Keratinocyte (primary cell): ENCODE measurements at regions not wholly inside any gene's neighbourhood (a gene's known extent, or its start where the extent isn't known, plus 50 kb on each side); places are given as distances from the start of the nearest gene placed in this dataset.

ENCODE experiments used
- DNase-seq: peaks from one replicate; pipeline ENCODE4 v3.0.0-alpha.2; 2011; ENCODE audit warnings: low read depth, missing footprints, low spot score
- FAIRE-seq: peaks from 2 replicates; lab custom pipeline; 2011; peaks lifted over from hg19 to GRCh38; lab: Jason Lieb, UNC
- H2AFZ ChIP-seq: 2 replicates; pipeline ENCODE4 v1.6.0; 2012; ENCODE audit warnings: low read length, control low read depth, inconsistent platforms; ENCODE audit not compliant: control insufficient read depth
- H3K27ac ChIP-seq: 2 replicates; pipeline ENCODE4 v1.5.1; 2011; ENCODE audit warnings: low read length; ENCODE audit not compliant: control insufficient read depth, insufficient read depth
- H3K27me3 ChIP-seq: 3 replicates; pipeline ENCODE4 v1.6.0; 2011; ENCODE audit warnings: low read length; ENCODE audit not compliant: control insufficient read depth, insufficient read depth; ENCODE audit errors: extremely low read depth
- H3K36me3 ChIP-seq, 2 experiments: 2 replicates in 1 of 2; 3 replicates in 1 of 2; pipeline ENCODE4 v1.5.1; 2011; ENCODE audit warnings: low read length in 2 of 2, mild to moderate bottlenecking in 1 of 2; ENCODE audit not compliant: control insufficient read depth in 2 of 2, insufficient read depth in 2 of 2; ENCODE audit errors: extremely low read depth in 1 of 2
- H3K4me1 ChIP-seq: 3 replicates; pipeline ENCODE4 v1.5.1; 2011; ENCODE audit warnings: low read length; ENCODE audit not compliant: control insufficient read depth, insufficient read depth; ENCODE audit errors: extremely low read depth
- H3K4me2 ChIP-seq: 3 replicates; pipeline ENCODE4 v1.6.0; 2011; ENCODE audit warnings: low read depth, low read length; ENCODE audit not compliant: control insufficient read depth, insufficient read depth; ENCODE audit errors: extremely low read depth
- H3K4me3 ChIP-seq, 3 experiments: fragments of 200-600 bp in 1 of 3; sonication (generic) in 1 of 3; 2 replicates in 2 of 3; 3 replicates in 1 of 3; pipeline ENCODE4 v1.5.1; 2011 to 2016; ENCODE audit warnings: low read length in 3 of 3, mild to moderate bottlenecking in 3 of 3, control low read depth in 2 of 3, inconsistent platforms in 1 of 3, low read depth in 1 of 3, mixed read lengths in 1 of 3, mixed run types in 1 of 3, moderate library complexity in 1 of 3; ENCODE audit not compliant: control insufficient read depth in 2 of 3, insufficient read depth in 2 of 3; ENCODE audit errors: extremely low read depth in 1 of 3
- H3K79me2 ChIP-seq: 2 replicates; pipeline ENCODE4 v1.6.0; 2012; ENCODE audit warnings: low read length; ENCODE audit not compliant: control insufficient read depth, insufficient read depth
- H3K9ac ChIP-seq: 3 replicates; pipeline ENCODE4 v1.6.0; 2011; ENCODE audit warnings: low read length; ENCODE audit not compliant: control insufficient read depth, insufficient read depth; ENCODE audit errors: extremely low read depth
- H3K9me1 ChIP-seq: 3 replicates; pipeline ENCODE4 v1.6.0; 2011; ENCODE audit warnings: low read length; ENCODE audit not compliant: control insufficient read depth, insufficient read depth; ENCODE audit errors: extremely low read depth
- H3K9me3 ChIP-seq: 2 replicates; pipeline ENCODE4 v1.5.1; 2012; ENCODE audit warnings: low read depth, low read length; ENCODE audit not compliant: control insufficient read depth
- H4K20me1 ChIP-seq: 3 replicates; pipeline ENCODE4 v1.6.0; 2011; ENCODE audit warnings: low read length; ENCODE audit not compliant: control insufficient read depth, insufficient read depth; ENCODE audit errors: extremely low read depth
- CTCF ChIP-seq, 3 experiments: IDR thresholded peaks in 1 of 3; conservative IDR thresholded peaks in 1 of 3; optimal IDR thresholded peaks in 1 of 3; 2 replicates in 2 of 3; 3 replicates in 1 of 3; pipeline versions ENCODE3 to v1.5.1; 2011; ENCODE audit warnings: low read length in 3 of 3, mild to moderate bottlenecking in 3 of 3, moderate library complexity in 2 of 3, control low read depth in 1 of 3, inconsistent platforms in 1 of 3; ENCODE audit not compliant: insufficient read depth in 2 of 3; ENCODE audit errors: extremely low read depth in 1 of 3
- EZH2 ChIP-seq: IDR thresholded peaks from one replicate; pipeline ENCODE4 v1.6.1; 2012; ENCODE audit warnings: inconsistent platforms, mild to moderate bottlenecking, low read length, moderate library complexity
- dilution Hi-C: fragments of 300-500 bp; cut with MboI; formaldehyde crosslinking; loops from one replicate; pipeline ENCODE4 v1.7.0; 2020; ENCODE audit warnings: low sequenced_read_pairs; ENCODE audit not compliant: extremely low pct_ligation_motif_present

- Histone ChIP-seq H3K79me2 (no peaks in the 10 kb centered on the region), H3K27me3 (no peaks in the 10 kb centered on the region), H2AFZ (no peak overlapping the region), H3K4me1 (no peaks in the 10 kb centered on the region), H3K36me3 (no peaks in the 10 kb centered on the region), H3K27ac (no peak overlapping the region), H3K9ac (no peak overlapping the region), H3K9me3 (no peaks in the 10 kb centered on the region), H3K9me1 (no peaks in the 10 kb centered on the region), H3K4me3 (no peak overlapping the region), H3K4me2 (no peak overlapping the region), H4K20me1 (no peaks in the 10 kb centered on the region)
- DNase-seq (no peak), FAIRE-seq (no peak)
- dilution Hi-C loops = no loop called here
- TF ChIP-seq EZH2 = no peak
- no peak for TF ChIP-seq CTCF (optimal IDR thresholded peaks at IDR 0.05 in 1 of 3, IDR thresholded peaks at IDR 0.05 in 1 of 3, conservative IDR thresholded peaks at IDR 0.05 in 1 of 3; ENCODE audit: extremely low read depth in 1 of 3, insufficient read depth in 2 of 3, low read length in 3 of 3)
These were observed 260.9 kb upstream of the SOX4 start for GRCh38 chr6:21332660-21333059.

GRCh38 chr6:21333715-21334114 lies 259.8 kb upstream of the SOX4 start:
- Histone ChIP-seq H3K36me3 (no peaks in the 10 kb centered on the region), H3K27me3 (no peaks in the 10 kb centered on the region), H3K9me1 (no peaks in the 10 kb centered on the region), H3K79me2 (no peaks in the 10 kb centered on the region), H3K4me3 (no peak overlapping the region), H4K20me1 (no peaks in the 10 kb centered on the region), H3K27ac (no peak overlapping the region), H3K4me1 (no peaks in the 10 kb centered on the region), H2AFZ (no peak overlapping the region), H3K9me3 (no peaks in the 10 kb centered on the region), H3K4me2 (no peak overlapping the region), H3K9ac (no peak overlapping the region)
- dilution Hi-C loops = no loop called here
- DNase-seq = no peak
- no peak for FAIRE-seq
- TF ChIP-seq EZH2 (no peak), CTCF (optimal IDR thresholded peaks at IDR 0.05 in 1 of 3, IDR thresholded peaks at IDR 0.05 in 1 of 3, conservative IDR thresholded peaks at IDR 0.05 in 1 of 3; ENCODE audit: extremely low read depth in 1 of 3, insufficient read depth in 2 of 3, low read length in 3 of 3) (no peak)
